HEK293 (cell line): ENCODE measurements at regions not wholly inside any gene's neighbourhood (a gene's known extent, or its start where the extent isn't known, plus 50 kb on each side); places are given as distances from the start of the nearest gene placed in this dataset.

ENCODE experiments used
- CTCF ChIA-PET: fragments of 350-600 bp; formaldehyde crosslinking; extraction: SDS; loops from one replicate; lab custom pipeline; 2021; ENCODE audit warnings: antibody characterized with exemption; lab: Yijun Ruan, JAX
- POLR2A ChIA-PET: fragments of 300-600 bp; formaldehyde crosslinking; extraction: SDS; loops from one replicate; lab custom pipeline; 2020; ENCODE audit warnings: antibody characterized with exemption, inconsistent platforms; lab: Yijun Ruan, JAX
- H3K27ac ChIP-seq: fragments of 200-500 bp; sonication (Bioruptor generic); 2 replicates; pipeline ENCODE4 v1.5.1; 2014; ENCODE audit warnings: low read depth, low read length, control low read depth, inconsistent platforms; ENCODE audit errors: extremely low read depth
- H3K36me3 ChIP-seq, 2 experiments: fragments of 200-500 bp in 1 of 2; sonication (Bioruptor generic) in 1 of 2; 1 replicate in 1 of 2; 2 replicates in 1 of 2; pipeline ENCODE4 v1.5.1; 2014 to 2017; ENCODE audit warnings: inconsistent platforms in 2 of 2, low read length in 2 of 2; ENCODE audit not compliant: control insufficient read depth in 2 of 2, insufficient read depth in 1 of 2
- H3K4me1 ChIP-seq: fragments of 200-500 bp; sonication (Bioruptor generic); 2 replicates; pipeline ENCODE4 v1.5.1; 2014; ENCODE audit warnings: mild to moderate bottlenecking, low read length, inconsistent platforms; ENCODE audit not compliant: control insufficient read depth, insufficient read depth
- H3K4me3 ChIP-seq: 2 replicates; pipeline ENCODE4 v1.5.1; 2011; ENCODE audit warnings: low read depth, mild to moderate bottlenecking, control low read depth, low read length, moderate library complexity
- H3K9me3 ChIP-seq: fragments of 200-500 bp; sonication (Bioruptor generic); 2 replicates; pipeline ENCODE4 v1.5.1; 2014; ENCODE audit warnings: low read depth, low read length, inconsistent platforms; ENCODE audit not compliant: control insufficient read depth, insufficient read depth
- KLF7 ChIP-seq: fragments of 450-650 bp; formaldehyde crosslinking; IDR thresholded peaks from 2 replicates; pipeline ENCODE4 v1.5.1; 2016; ENCODE audit warnings: missing biosample characterization, missing genetic modification characterization, borderline replicate concordance
- PRDM10 ChIP-seq: fragments of 450-650 bp; formaldehyde crosslinking; IDR thresholded peaks from 2 replicates; pipeline ENCODE4 v1.5.1; 2016; ENCODE audit warnings: missing biosample characterization, missing genetic modification characterization
- TCF7L2 ChIP-seq: IDR thresholded peaks from 2 replicates; pipeline ENCODE4 v1.6.1; 2011; ENCODE audit warnings: low read depth, mild to moderate bottlenecking, inconsistent platforms, low read length, moderate library complexity, borderline replicate concordance
- YY2 ChIP-seq: fragments of 450-650 bp; formaldehyde crosslinking; IDR thresholded peaks from 2 replicates; pipeline ENCODE4 v1.5.1; 2016; ENCODE audit warnings: missing biosample characterization, missing genetic modification characterization
- ZBTB7A ChIP-seq: fragments of 450-650 bp; formaldehyde crosslinking; IDR thresholded peaks from 2 replicates; pipeline ENCODE4 v1.5.1; 2016; ENCODE audit warnings: low read depth, missing biosample characterization, missing genetic modification characterization
- ZNF169 ChIP-seq: fragments of 450-650 bp; formaldehyde crosslinking; IDR thresholded peaks from 2 replicates; pipeline ENCODE4 v1.5.1; 2016; ENCODE audit warnings: missing biosample characterization, missing genetic modification characterization
- ZNF239 ChIP-seq: fragments of 450-650 bp; formaldehyde crosslinking; IDR thresholded peaks from 2 replicates; pipeline ENCODE4 v1.5.1; 2016; ENCODE audit warnings: missing biosample characterization, missing genetic modification characterization
- ZNF248 ChIP-seq: fragments of 450-650 bp; formaldehyde crosslinking; IDR thresholded peaks from 2 replicates; pipeline ENCODE4 v1.5.1; 2017; ENCODE audit warnings: missing biosample characterization, missing genetic modification characterization
- ZNF302 ChIP-seq: fragments of 450-650 bp; formaldehyde crosslinking; IDR thresholded peaks from 2 replicates; pipeline ENCODE4 v1.5.1; 2016; ENCODE audit warnings: missing biosample characterization, missing genetic modification characterization, low read depth
- ZNF311 ChIP-seq: fragments of 450-650 bp; formaldehyde crosslinking; IDR thresholded peaks from 2 replicates; pipeline ENCODE4 v1.5.1; 2017; ENCODE audit warnings: missing biosample characterization, missing genetic modification characterization, borderline replicate concordance
- ZNF416 ChIP-seq: fragments of 450-650 bp; formaldehyde crosslinking; IDR thresholded peaks from 2 replicates; pipeline ENCODE4 v1.5.1; 2016; ENCODE audit warnings: missing biosample characterization, missing genetic modification characterization
- ZNF488 ChIP-seq: fragments of 450-650 bp; formaldehyde crosslinking; IDR thresholded peaks from 2 replicates; pipeline ENCODE4 v1.5.1; 2016; ENCODE audit warnings: missing biosample characterization, missing genetic modification characterization
- ZNF501 ChIP-seq: fragments of 450-650 bp; formaldehyde crosslinking; IDR thresholded peaks from 2 replicates; pipeline ENCODE4 v1.5.1; 2016; ENCODE audit warnings: missing biosample characterization, missing genetic modification characterization
- ZNF623 ChIP-seq: fragments of 450-650 bp; formaldehyde crosslinking; IDR thresholded peaks from 2 replicates; pipeline ENCODE4 v1.5.1; 2016; ENCODE audit warnings: missing biosample characterization, missing genetic modification characterization
- ZNF629 ChIP-seq: fragments of 450-650 bp; formaldehyde crosslinking; IDR thresholded peaks from 2 replicates; pipeline ENCODE4 v1.5.1; 2017; ENCODE audit warnings: missing biosample characterization, missing genetic modification characterization
- ZNF639 ChIP-seq: fragments of 450-650 bp; formaldehyde crosslinking; IDR thresholded peaks from 2 replicates; pipeline ENCODE4 v1.5.1; 2016; ENCODE audit warnings: missing biosample characterization, missing genetic modification characterization
- ZNF670 ChIP-seq: fragments of 450-650 bp; formaldehyde crosslinking; IDR thresholded peaks from 2 replicates; pipeline ENCODE4 v1.5.1; 2016; ENCODE audit warnings: missing biosample characterization, missing genetic modification characterization, low read depth
- ZNF707 ChIP-seq: fragments of 450-650 bp; formaldehyde crosslinking; IDR thresholded peaks from 2 replicates; pipeline ENCODE4 v1.5.1; 2016; ENCODE audit warnings: missing biosample characterization, missing genetic modification characterization
- ZNF768 ChIP-seq: fragments of 450-650 bp; formaldehyde crosslinking; IDR thresholded peaks from 2 replicates; pipeline ENCODE4 v1.5.1; 2018; ENCODE audit warnings: missing biosample characterization, mild to moderate bottlenecking, missing genetic modification characterization
- ZNF830 ChIP-seq: fragments of 450-650 bp; IDR thresholded peaks from 2 replicates; pipeline ENCODE4 v1.5.0; 2018; ENCODE audit warnings: missing biosample characterization, missing genetic modification characterization, low read depth, mild to moderate bottlenecking, moderate library complexity
- ZSCAN16 ChIP-seq: fragments of 450-650 bp; formaldehyde crosslinking; IDR thresholded peaks from 2 replicates; pipeline ENCODE4 v1.5.1; 2016; ENCODE audit warnings: missing biosample characterization, missing genetic modification characterization
- ZSCAN4 ChIP-seq: fragments of 450-650 bp; formaldehyde crosslinking; IDR thresholded peaks from 2 replicates; pipeline ENCODE4 v1.5.1; 2017; ENCODE audit warnings: missing biosample characterization, missing genetic modification characterization

- TF ChIP-seq ZNF768 (tag by site-specific recombination) (no peak), ZNF169 (tag by site-specific recombination) (no peak), ZNF830 (tag by site-specific recombination) (no peak), TCF7L2 (no peak)
- Histone ChIP-seq H3K4me3 (no peak overlapping the region), H3K4me1 (no peaks in the 10 kb centered on the region), H3K36me3 (no peaks in the 10 kb centered on the region), H3K27ac (no peak overlapping the region), H3K9me3 (no peaks in the 10 kb centered on the region)
- CTCF ChIA-PET = interaction anchor here (0.7 kb wide), 1 partner anchor 89 kb away, joined by 3 read pairs; no protein-coding TSS in a partner anchor
- POLR2A ChIA-PET = no interaction called here
Measured at GRCh38 chr2:215207041-215207440, 68.6 kb upstream of the ABCA12 start.

- Histone ChIP-seq H3K4me1 (no peaks in the 10 kb centered on the region), H3K27ac (no peak overlapping the region), H3K36me3 (no peaks in the 10 kb centered on the region), H3K9me3 (no peaks in the 10 kb centered on the region), H3K4me3 (no peak overlapping the region)
- POLR2A ChIA-PET = no interaction called here
- TF ChIP-seq ZNF248 (tag by site-specific recombination) (no peak), ZNF416 (tag by site-specific recombination) (no peak), ZNF623 (no peak), KLF7 (tag by site-specific recombination) (no peak), ZSCAN4 (tag by site-specific recombination) (no peak), PRDM10 (tag by site-specific recombination) (no peak), ZNF629 (tag by site-specific recombination) (no peak), ZNF311 (tag by site-specific recombination) (no peak), ZNF707 (no peak), ZNF488 (tag by site-specific recombination) (no peak), ZNF639 (tag by site-specific recombination) (no peak), ZNF302 (tag by site-specific recombination) (no peak), ZNF670 (tag by site-specific recombination) (no peak), ZSCAN16 (no peak), ZBTB7A (tag by site-specific recombination) (no peak), ZNF501 (tag by site-specific recombination) (no peak), YY2 (tag by site-specific recombination) (no peak), ZNF239 (tag by site-specific recombination) (no peak)
- CTCF ChIA-PET = interaction anchor here (0.6 kb wide), 1 partner anchor 150 kb away, joined by 3 read pairs; no protein-coding TSS in a partner anchor
Measured at GRCh38 chr2:215205787-215206186, 67.4 kb upstream of the ABCA12 start.
